Activated B cell treated with CpG ODN at 0.5 μM for 24 hours (primary cell): ENCODE measurements at regions not wholly inside any gene's neighbourhood (a gene's known extent, or its start where the extent isn't known, plus 50 kb on each side); places are given as distances from the start of the nearest gene placed in this dataset.

ENCODE experiments used
- ATAC-seq: fragments of 200-7000 bp; cut with Tn5 transposase; one replicate; pipeline ENCODE4 v1.10.0; 2021; ENCODE audit warnings: low read depth, mild to moderate bottlenecking, moderate library complexity
- CTCF ChIA-PET: fragments of 350-600 bp; sonication (Branson Sonifier 250); formaldehyde crosslinking; loops from one replicate; lab custom pipeline; 2021; ENCODE audit warnings: antibody characterized with exemption; lab: Charles Lee
- POLR2A ChIA-PET: fragments of 350-600 bp; sonication (Branson Sonifier 250); formaldehyde crosslinking; loops from one replicate; lab custom pipeline; 2021; ENCODE audit warnings: antibody characterized with exemption; lab: Charles Lee
- DNase-seq: peaks from one replicate; pipeline ENCODE4 v3.0.0; 2022
- H3K27ac Mint-ChIP-seq: one replicate; pipeline ENCODE4 v1.8.0; 2020; ENCODE audit warnings: mixed read lengths
- H3K27me3 Mint-ChIP-seq: one replicate; pipeline ENCODE4 v1.8.0; 2021; ENCODE audit warnings: mixed read lengths
- H3K36me3 Mint-ChIP-seq: one replicate; pipeline ENCODE4 v1.8.0; 2021; ENCODE audit warnings: low read depth, mixed read lengths
- H3K4me1 Mint-ChIP-seq: one replicate; pipeline ENCODE4 v1.8.0; 2021; ENCODE audit warnings: mixed read lengths
- H3K4me3 Mint-ChIP-seq: one replicate; pipeline ENCODE4 v1.8.0; 2020; ENCODE audit warnings: mild to moderate bottlenecking, mixed read lengths
- H3K9me3 Mint-ChIP-seq: one replicate; pipeline ENCODE4 v1.8.0; 2020; ENCODE audit warnings: mixed read lengths
- intact Hi-C: fragments of 100-400 bp; cut with micrococcal nuclease; formaldehyde crosslinking; loops from one replicate; pipeline ENCODE4 v1.15.1; 2024
- TF ChIP-seq, protein P1 (sequence below): fragments of 200-600 bp; IDR thresholded peaks from one replicate; pipeline ENCODE4 v1.8.0; 2022; ENCODE audit warnings: antibody characterized with exemption, mild to moderate bottlenecking

DNA sequence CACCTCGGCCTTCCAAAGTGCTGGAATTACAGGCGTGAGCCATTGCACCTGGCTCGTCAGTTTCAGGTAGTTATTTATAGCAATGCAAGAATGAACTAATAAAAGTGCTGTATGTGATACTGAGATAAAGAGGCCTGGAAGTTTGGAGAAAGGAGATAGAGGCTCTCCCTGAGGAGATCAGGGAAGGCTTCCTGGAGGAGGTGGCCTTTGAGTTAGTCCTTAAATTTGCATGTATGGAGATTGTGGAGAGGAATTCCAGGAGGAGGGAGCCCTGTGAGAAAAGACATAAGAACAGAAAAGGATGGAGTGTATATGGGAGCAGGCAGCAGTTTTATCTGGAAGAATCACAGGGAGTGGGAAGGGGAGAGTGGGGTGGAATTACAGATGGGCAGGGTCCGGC lies 276.6 kb upstream of the EEF2KMT start:
- no peak overlapping the region for H3K4me3 Mint-ChIP-seq
- ATAC-seq (no peak), DNase-seq (no peak)
- H3K9me3 Mint-ChIP-seq, result no peaks in the 10 kb centered on the region
- intact Hi-C loops, result no loop called here
- H3K27ac Mint-ChIP-seq, result no peak overlapping the region
- CTCF ChIA-PET, result no interaction called here
- H3K4me1 Mint-ChIP-seq, result no peaks in the 10 kb centered on the region
- H3K27me3 Mint-ChIP-seq, result peaks cover 6% of the 10 kb centered on the region
- TF ChIP-seq, protein P1, sequence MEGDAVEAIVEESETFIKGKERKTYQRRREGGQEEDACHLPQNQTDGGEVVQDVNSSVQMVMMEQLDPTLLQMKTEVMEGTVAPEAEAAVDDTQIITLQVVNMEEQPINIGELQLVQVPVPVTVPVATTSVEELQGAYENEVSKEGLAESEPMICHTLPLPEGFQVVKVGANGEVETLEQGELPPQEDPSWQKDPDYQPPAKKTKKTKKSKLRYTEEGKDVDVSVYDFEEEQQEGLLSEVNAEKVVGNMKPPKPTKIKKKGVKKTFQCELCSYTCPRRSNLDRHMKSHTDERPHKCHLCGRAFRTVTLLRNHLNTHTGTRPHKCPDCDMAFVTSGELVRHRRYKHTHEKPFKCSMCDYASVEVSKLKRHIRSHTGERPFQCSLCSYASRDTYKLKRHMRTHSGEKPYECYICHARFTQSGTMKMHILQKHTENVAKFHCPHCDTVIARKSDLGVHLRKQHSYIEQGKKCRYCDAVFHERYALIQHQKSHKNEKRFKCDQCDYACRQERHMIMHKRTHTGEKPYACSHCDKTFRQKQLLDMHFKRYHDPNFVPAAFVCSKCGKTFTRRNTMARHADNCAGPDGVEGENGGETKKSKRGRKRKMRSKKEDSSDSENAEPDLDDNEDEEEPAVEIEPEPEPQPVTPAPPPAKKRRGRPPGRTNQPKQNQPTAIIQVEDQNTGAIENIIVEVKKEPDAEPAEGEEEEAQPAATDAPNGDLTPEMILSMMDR, result no peak
- POLR2A ChIA-PET, result no interaction called here
- H3K36me3 Mint-ChIP-seq, result no peaks in the 10 kb centered on the region

DNA sequence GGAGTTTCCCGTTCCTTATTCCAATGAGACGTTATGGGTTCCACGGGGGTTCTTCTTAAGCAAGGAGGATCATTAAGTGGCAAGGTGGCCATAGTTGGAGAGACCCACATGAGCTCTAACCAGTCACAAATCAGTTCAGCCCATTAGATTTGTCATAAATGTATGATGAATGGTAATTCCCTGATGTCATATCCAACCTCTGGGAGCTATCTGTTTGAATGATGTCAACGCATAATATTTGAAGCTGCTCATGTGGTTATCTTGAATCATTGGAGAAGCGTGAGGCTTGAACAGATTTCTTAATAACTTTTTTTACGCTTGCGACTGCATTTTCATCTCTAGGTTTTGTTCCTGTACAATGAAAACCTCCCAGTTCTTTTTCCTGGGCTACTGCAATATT lies 270.4 kb upstream of the EEF2KMT start:
- intact Hi-C loops, result no loop called here
- no peak for DNase-seq
- H3K27me3 Mint-ChIP-seq, result no peaks in the 10 kb centered on the region
- H3K4me1 Mint-ChIP-seq, result no peaks in the 10 kb centered on the region
- ChIA-PET CTCF (no interaction called here), POLR2A (no interaction called here)
- H3K9me3 Mint-ChIP-seq, result no peaks in the 10 kb centered on the region
- H3K4me3 Mint-ChIP-seq, result no peak overlapping the region
- no peak for ATAC-seq
- no peaks in the 10 kb centered on the region for H3K36me3 Mint-ChIP-seq
- TF ChIP-seq, protein P1, result no peak
- no peak overlapping the region for H3K27ac Mint-ChIP-seq

DNA sequence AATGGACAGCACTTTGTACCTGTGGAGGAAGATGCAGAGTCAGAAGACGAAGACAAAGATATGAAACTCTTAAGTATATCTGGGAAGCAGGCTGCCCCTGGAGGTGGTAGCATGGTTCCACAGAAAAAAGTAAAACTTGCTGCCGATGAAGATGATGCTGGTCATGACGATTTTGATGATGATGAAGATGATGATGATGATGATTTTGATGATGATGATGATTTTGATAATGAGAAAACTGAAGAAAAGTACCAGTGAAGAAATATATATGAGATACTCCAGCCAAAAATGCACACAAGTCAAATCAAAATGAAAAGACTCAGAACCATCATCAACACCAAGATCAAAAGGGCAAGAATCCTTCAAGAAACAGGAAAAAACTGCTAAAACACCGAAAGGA lies 268.5 kb upstream of the EEF2KMT start:
- Mint-ChIP-seq H3K4me3 (no peak overlapping the region), H3K27ac (no peak overlapping the region), H3K9me3 (no peaks in the 10 kb centered on the region), H3K36me3 (no peaks in the 10 kb centered on the region), H3K4me1 (no peaks in the 10 kb centered on the region), H3K27me3 (no peaks in the 10 kb centered on the region)
- ATAC-seq (no peak), DNase-seq (no peak)
- TF ChIP-seq, protein P1, result no peak
- ChIA-PET POLR2A (no interaction called here), CTCF (no interaction called here)
- intact Hi-C loops, result no loop called here

DNA sequence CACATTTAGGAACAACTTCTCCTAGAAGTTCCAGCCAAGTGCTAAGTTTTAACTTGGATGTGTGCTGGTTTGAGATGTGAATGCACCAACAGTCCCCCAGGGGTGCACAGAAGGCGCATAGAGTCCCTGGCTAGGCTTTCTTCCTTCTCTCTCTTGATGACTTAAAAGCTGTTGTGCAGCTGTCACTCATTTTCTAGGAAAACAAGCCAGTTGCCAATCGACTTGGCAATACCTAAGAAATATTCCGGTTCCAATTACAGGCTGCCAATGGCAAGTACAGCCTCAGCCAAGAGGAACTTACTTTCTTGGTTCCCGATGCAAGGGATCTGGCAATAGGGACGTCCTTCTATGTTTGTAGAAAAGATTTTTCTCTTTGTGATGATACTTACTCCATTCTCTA lies 266.6 kb upstream of the EEF2KMT start:
- H3K27ac Mint-ChIP-seq, result no peak overlapping the region
- H3K4me1 Mint-ChIP-seq, result no peaks in the 10 kb centered on the region
- POLR2A ChIA-PET, result no interaction called here
- no peak for ATAC-seq
- CTCF ChIA-PET, result no interaction called here
- H3K9me3 Mint-ChIP-seq, result no peaks in the 10 kb centered on the region
- TF ChIP-seq, protein P1, result no peak
- no peaks in the 10 kb centered on the region for H3K27me3 Mint-ChIP-seq
- intact Hi-C loops, result no loop called here
- H3K36me3 Mint-ChIP-seq, result no peaks in the 10 kb centered on the region
- no peak for DNase-seq
- no peak overlapping the region for H3K4me3 Mint-ChIP-seq

DNA sequence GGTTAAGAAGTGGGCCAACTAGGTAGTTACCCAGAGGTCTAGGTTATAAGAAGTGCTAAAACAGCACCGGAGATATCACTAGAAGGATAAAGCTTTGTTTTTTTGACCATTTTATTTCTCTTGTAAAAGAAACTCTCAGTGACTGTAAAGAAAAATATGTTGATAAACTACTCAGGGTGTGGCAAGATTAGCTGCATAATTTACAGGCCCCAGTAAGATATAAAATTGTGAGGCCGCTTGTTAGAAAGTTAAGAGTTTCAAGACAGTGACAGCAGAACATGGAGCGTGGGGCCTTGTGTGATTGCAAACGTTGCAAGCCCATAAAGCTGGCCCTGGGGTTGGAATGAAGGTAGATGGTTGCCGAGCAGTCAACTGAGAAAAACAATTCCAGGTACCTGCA lies 263.7 kb upstream of the EEF2KMT start:
- DNase-seq (no peak), ATAC-seq (no peak)
- H3K27ac Mint-ChIP-seq, result no peak overlapping the region
- POLR2A ChIA-PET, result no interaction called here
- H3K27me3 Mint-ChIP-seq, result no peaks in the 10 kb centered on the region
- intact Hi-C loops, result no loop called here
- TF ChIP-seq, protein P1, result no peak
- no peaks in the 10 kb centered on the region for H3K9me3 Mint-ChIP-seq
- no peaks in the 10 kb centered on the region for H3K36me3 Mint-ChIP-seq
- H3K4me3 Mint-ChIP-seq, result no peak overlapping the region
- CTCF ChIA-PET, result no interaction called here
- no peaks in the 10 kb centered on the region for H3K4me1 Mint-ChIP-seq
